H1 (cell line): ENCODE measurements at regions not wholly inside any gene's neighbourhood (a gene's known extent, or its start where the extent isn't known, plus 50 kb on each side); places are given as distances from the start of the nearest gene placed in this dataset.

Source experiments
- HDAC6 ChIP-seq: IDR thresholded peaks from one replicate; pipeline ENCODE4 v1.7.1; 2012; ENCODE audit warnings: low read depth, mild to moderate bottlenecking, inconsistent platforms, low read length, moderate library complexity
- POLR2A ChIP-seq, 2 experiments: IDR thresholded peaks; 1 replicate in 1 of 2; 2 replicates in 1 of 2; pipeline ENCODE4 v1.6.1; 2011; ENCODE audit warnings: low read depth in 2 of 2, low read length in 2 of 2, mild to moderate bottlenecking in 2 of 2; ENCODE audit errors: control extremely low read depth in 1 of 2
- POLR2AphosphoS5 ChIP-seq: IDR thresholded peaks from 2 replicates; pipeline ENCODE4 v1.6.1; 2011; ENCODE audit warnings: low read depth, low read length
- RAD21 ChIP-seq, 2 experiments: IDR thresholded peaks in 1 of 2; conservative IDR thresholded peaks in 1 of 2; 2 replicates each; pipeline ENCODE4 v1.6.1; 2011; ENCODE audit warnings: low read depth in 2 of 2, low read length in 2 of 2, improper control_type of control experiment in 1 of 2, inconsistent platforms in 1 of 2, mild to moderate bottlenecking in 1 of 2, moderate library complexity in 1 of 2
- TF ChIP-seq, protein P1 (sequence below), 3 experiments: IDR thresholded peaks; 1 replicate in 2 of 3; 2 replicates in 1 of 3; pipeline versions ENCODE4 v1.5.1 to v1.6.1; 2011; ENCODE audit warnings: low read length in 3 of 3, mild to moderate bottlenecking in 3 of 3, inconsistent platforms in 2 of 3, low read depth in 1 of 3, moderate library complexity in 1 of 3; ENCODE audit not compliant: insufficient read depth in 1 of 3; ENCODE audit errors: control extremely low read depth in 1 of 3
- TF ChIP-seq, protein P2 (sequence below): IDR thresholded peaks from 2 replicates; pipeline ENCODE4 v1.6.1; 2012; ENCODE audit warnings: inconsistent platforms
- TF ChIP-seq, protein P3 (sequence below): IDR thresholded peaks from 2 replicates; pipeline ENCODE4 v1.6.1; 2011; ENCODE audit warnings: low read length, improper control_type of control experiment
- TF ChIP-seq, protein P4 (sequence below): IDR thresholded peaks from 2 replicates; pipeline ENCODE4 v1.6.1; 2012; ENCODE audit warnings: low read length, inconsistent platforms

DNA sequence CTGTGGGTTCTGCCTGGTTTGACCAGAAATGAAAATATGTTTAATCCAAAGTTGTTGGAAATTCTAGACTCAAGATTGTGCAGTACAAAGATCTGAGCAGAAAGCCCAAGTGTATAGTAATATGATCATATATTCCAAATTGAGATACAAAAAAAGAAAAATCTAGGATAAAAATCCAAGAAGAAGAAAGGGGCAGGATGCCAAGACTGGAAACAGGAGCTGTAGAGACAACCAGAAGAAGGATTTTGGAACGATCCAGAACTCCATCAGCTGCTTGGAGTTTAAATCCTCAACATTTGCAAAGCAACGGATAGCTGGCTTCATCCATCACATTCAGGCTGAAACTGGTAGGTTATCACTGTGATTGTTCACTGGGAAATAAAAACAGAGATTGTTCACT, 333.6 kb upstream of the UBE2E3 start:
- TF ChIP-seq, protein P1, sequence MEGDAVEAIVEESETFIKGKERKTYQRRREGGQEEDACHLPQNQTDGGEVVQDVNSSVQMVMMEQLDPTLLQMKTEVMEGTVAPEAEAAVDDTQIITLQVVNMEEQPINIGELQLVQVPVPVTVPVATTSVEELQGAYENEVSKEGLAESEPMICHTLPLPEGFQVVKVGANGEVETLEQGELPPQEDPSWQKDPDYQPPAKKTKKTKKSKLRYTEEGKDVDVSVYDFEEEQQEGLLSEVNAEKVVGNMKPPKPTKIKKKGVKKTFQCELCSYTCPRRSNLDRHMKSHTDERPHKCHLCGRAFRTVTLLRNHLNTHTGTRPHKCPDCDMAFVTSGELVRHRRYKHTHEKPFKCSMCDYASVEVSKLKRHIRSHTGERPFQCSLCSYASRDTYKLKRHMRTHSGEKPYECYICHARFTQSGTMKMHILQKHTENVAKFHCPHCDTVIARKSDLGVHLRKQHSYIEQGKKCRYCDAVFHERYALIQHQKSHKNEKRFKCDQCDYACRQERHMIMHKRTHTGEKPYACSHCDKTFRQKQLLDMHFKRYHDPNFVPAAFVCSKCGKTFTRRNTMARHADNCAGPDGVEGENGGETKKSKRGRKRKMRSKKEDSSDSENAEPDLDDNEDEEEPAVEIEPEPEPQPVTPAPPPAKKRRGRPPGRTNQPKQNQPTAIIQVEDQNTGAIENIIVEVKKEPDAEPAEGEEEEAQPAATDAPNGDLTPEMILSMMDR (IDR thresholded peaks at IDR 0.05; ENCODE audit: control extremely low read depth in 1 of 3, insufficient read depth in 1 of 3, low read depth in 1 of 3, low read length in 3 of 3): no peak
- TF ChIP-seq, protein P2, sequence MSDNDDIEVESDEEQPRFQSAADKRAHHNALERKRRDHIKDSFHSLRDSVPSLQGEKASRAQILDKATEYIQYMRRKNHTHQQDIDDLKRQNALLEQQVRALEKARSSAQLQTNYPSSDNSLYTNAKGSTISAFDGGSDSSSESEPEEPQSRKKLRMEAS: no peak
- TF ChIP-seq POLR2AphosphoS5 (no peak), HDAC6 (no peak), POLR2A (IDR thresholded peaks at IDR 0.05; ENCODE audit: control extremely low read depth in 1 of 2, low read depth in 2 of 2, low read length in 2 of 2) (no peak), RAD21 (IDR thresholded peaks at IDR 0.05 in 1 of 2, conservative IDR thresholded peaks at IDR 0.05 in 1 of 2; ENCODE audit: low read depth in 2 of 2, low read length in 2 of 2) (no peak)
- TF ChIP-seq, protein P3, sequence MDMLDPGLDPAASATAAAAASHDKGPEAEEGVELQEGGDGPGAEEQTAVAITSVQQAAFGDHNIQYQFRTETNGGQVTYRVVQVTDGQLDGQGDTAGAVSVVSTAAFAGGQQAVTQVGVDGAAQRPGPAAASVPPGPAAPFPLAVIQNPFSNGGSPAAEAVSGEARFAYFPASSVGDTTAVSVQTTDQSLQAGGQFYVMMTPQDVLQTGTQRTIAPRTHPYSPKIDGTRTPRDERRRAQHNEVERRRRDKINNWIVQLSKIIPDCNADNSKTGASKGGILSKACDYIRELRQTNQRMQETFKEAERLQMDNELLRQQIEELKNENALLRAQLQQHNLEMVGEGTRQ: no peak
- TF ChIP-seq, protein P4, sequence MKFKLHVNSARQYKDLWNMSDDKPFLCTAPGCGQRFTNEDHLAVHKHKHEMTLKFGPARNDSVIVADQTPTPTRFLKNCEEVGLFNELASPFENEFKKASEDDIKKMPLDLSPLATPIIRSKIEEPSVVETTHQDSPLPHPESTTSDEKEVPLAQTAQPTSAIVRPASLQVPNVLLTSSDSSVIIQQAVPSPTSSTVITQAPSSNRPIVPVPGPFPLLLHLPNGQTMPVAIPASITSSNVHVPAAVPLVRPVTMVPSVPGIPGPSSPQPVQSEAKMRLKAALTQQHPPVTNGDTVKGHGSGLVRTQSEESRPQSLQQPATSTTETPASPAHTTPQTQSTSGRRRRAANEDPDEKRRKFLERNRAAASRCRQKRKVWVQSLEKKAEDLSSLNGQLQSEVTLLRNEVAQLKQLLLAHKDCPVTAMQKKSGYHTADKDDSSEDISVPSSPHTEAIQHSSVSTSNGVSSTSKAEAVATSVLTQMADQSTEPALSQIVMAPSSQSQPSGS: no peak
